Tibial nerve (tissue), 4 donors: ENCODE measurements at regions not wholly inside any gene's neighbourhood (a gene's known extent, or its start where the extent isn't known, plus 50 kb on each side); places are given as distances from the start of the nearest gene placed in this dataset.

Experiments used
- EP300 ChIP-seq, 2 donors: sonication (generic); formaldehyde crosslinking; IDR thresholded peaks; one replicate each; pipeline ENCODE4 v1.6.1; 2017; ENCODE audit warnings: antibody characterized with exemption in 2 of 2, mild to moderate bottlenecking in 1 of 2
- POLR2A ChIP-seq, 2 donors: fragments of 450-650 bp; IDR thresholded peaks; one replicate each; pipeline ENCODE4 v1.6.1; 2017; ENCODE audit warnings: antibody characterized with exemption in 2 of 2, mild to moderate bottlenecking in 2 of 2, moderate library complexity in 2 of 2
- TF ChIP-seq, protein P1 (sequence below), 5 experiments: fragments of 200-600 bp in 3 of 5; fragments of 450-650 bp in 2 of 5; sonication (generic) in 3 of 5; IDR thresholded peaks; one replicate each; pipeline ENCODE4 v1.5.1; 2016 to 2019; ENCODE audit warnings: antibody characterized with exemption in 5 of 5, mild to moderate bottlenecking in 3 of 5, moderate library complexity in 2 of 5

GRCh38 chr4:154036856-154037255 is 248.0 kb upstream of the SFRP2 start:
- TF ChIP-seq, protein P1, sequence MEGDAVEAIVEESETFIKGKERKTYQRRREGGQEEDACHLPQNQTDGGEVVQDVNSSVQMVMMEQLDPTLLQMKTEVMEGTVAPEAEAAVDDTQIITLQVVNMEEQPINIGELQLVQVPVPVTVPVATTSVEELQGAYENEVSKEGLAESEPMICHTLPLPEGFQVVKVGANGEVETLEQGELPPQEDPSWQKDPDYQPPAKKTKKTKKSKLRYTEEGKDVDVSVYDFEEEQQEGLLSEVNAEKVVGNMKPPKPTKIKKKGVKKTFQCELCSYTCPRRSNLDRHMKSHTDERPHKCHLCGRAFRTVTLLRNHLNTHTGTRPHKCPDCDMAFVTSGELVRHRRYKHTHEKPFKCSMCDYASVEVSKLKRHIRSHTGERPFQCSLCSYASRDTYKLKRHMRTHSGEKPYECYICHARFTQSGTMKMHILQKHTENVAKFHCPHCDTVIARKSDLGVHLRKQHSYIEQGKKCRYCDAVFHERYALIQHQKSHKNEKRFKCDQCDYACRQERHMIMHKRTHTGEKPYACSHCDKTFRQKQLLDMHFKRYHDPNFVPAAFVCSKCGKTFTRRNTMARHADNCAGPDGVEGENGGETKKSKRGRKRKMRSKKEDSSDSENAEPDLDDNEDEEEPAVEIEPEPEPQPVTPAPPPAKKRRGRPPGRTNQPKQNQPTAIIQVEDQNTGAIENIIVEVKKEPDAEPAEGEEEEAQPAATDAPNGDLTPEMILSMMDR (IDR thresholded peaks at IDR 0.05), result no peak
- TF ChIP-seq EP300 (IDR thresholded peaks at IDR 0.05), result no peak
- TF ChIP-seq POLR2A (IDR thresholded peaks at IDR 0.05), result no peak
